ENCODE measurements at regions not wholly inside any gene's neighbourhood (a gene's known extent, or its start where the extent isn't known, plus 50 kb on each side); places are given as distances from the start of the nearest gene placed in this dataset.
"Not testable (repeated sequence)": the region's sequence is repeated elsewhere in the genome, so short reads cannot be mapped to it uniquely, and the experiment has no call there.

DNA sequence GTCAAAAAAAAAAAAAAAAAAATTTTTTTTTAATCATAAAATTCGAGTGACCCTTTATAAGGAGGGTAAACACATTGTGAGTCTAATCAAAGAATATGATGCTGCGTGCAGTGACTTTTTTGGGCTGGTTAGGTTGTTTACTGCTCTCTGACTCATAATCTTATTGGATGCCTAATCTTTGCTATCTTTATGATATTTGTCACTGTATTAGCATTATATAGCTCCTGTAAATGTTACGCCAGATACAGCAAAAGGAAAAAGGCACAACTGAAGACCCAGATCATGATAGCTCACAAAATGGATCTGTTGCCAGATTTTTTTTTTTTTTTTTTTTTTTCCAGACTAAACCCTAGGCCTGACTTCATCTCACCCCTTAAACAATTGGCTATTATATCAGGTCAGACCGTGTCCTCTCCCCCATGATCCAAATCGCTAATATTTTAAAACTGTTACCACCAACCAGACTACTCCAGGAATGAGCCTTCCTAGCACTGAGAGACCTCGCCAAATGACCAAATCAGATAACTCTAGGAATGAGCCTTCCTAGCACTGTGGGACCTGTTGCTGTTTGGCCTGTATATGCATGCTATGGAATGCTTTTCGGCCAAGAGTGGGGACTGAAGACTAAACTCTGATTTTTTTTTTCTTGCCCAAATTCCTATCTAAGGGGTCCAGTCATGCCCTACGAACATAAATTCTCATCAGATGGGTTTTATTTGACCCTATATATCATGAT is 131.7 kb upstream of the MYO10 start:
- H3K9ac ChIP-seq (ENCODE audit: low read depth, low read length): no peak overlapping the region
- no peak overlapping the region for H3K27ac ChIP-seq (ENCODE audit: low read depth, low read length)
- H3K4me3 ChIP-seq (ENCODE audit: low read depth, low read length): no peak overlapping the region
- H3K4me1 ChIP-seq (ENCODE audit: control insufficient read depth, insufficient read depth, low read length): no peaks in the 10 kb centered on the region
- no peaks in the 10 kb centered on the region for H3K9me3 ChIP-seq (ENCODE audit: control insufficient read depth, insufficient read depth, low read length)
- H3K27me3 ChIP-seq (ENCODE audit: control insufficient read depth, insufficient read depth, low read length): no peaks in the 10 kb centered on the region
- H3K36me3 ChIP-seq (ENCODE audit: control insufficient read depth, insufficient read depth, low read length): no peaks in the 10 kb centered on the region

DNA sequence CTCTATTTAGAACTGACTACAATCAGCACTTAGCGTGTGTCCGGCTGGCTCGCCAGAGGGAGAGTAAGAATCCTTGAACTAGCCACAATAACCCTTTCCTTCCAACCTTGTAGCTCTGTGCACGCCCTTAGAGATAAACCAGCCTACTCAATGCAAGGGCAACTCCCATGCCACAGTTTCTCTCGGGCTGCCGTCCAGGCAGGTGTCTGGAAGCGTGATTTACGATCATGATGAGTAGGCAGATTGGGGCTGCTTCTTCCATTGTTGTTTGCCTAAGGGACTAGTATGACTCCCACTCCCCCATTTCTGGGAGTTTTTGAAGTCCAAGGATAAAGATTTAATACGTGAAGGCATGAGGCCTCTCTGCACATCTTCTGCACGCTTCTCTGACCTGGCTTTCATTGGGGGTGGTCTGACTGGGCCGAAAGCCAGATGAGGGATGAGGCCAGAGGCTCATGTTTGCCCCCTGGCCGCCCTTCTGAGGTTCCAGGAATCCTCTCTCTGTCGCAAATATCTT is 134.0 kb upstream of the MYO10 start:
- H3K4me3 ChIP-seq (ENCODE audit: low read depth, low read length): no peak overlapping the region
- no peaks in the 10 kb centered on the region for H3K36me3 ChIP-seq (ENCODE audit: control insufficient read depth, insufficient read depth, low read length)
- H3K9me3 ChIP-seq (ENCODE audit: control insufficient read depth, insufficient read depth, low read length): no peaks in the 10 kb centered on the region
- no peak overlapping the region for H3K9ac ChIP-seq (ENCODE audit: low read depth, low read length)
- H3K27ac ChIP-seq (ENCODE audit: low read depth, low read length): no peak overlapping the region
- H3K4me1 ChIP-seq (ENCODE audit: control insufficient read depth, insufficient read depth, low read length): no peaks in the 10 kb centered on the region
- H3K27me3 ChIP-seq (ENCODE audit: control insufficient read depth, insufficient read depth, low read length): no peaks in the 10 kb centered on the region

DNA sequence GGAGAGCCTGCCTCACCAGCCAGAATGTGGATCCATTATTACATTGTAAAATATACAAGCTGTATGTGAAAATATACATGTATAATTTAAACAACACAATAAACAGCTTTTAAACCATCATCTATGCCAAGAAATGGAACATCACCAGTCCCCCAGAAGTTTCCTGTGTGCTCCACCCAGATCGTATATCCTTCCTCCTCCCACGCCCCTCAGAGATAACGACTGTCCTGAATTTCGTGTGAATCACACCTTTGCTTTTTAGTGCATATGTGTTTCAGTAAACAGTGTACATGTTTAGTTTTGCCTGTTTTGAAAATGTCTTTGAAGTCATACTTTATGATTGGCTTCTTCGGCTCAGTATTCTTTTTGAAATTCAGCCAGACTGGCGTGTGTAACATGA is 134.6 kb upstream of the MYO10 start:
- no peaks in the 10 kb centered on the region for H3K27me3 ChIP-seq (ENCODE audit: control insufficient read depth, insufficient read depth, low read length)
- H3K4me3 ChIP-seq (ENCODE audit: low read depth, low read length): no peak overlapping the region
- no peak overlapping the region for H3K27ac ChIP-seq (ENCODE audit: low read depth, low read length)
- H3K9me3 ChIP-seq (ENCODE audit: control insufficient read depth, insufficient read depth, low read length): no peaks in the 10 kb centered on the region
- no peaks in the 10 kb centered on the region for H3K36me3 ChIP-seq (ENCODE audit: control insufficient read depth, insufficient read depth, low read length)
- H3K9ac ChIP-seq (ENCODE audit: low read depth, low read length): no peak overlapping the region
- no peaks in the 10 kb centered on the region for H3K4me1 ChIP-seq (ENCODE audit: control insufficient read depth, insufficient read depth, low read length)

DNA sequence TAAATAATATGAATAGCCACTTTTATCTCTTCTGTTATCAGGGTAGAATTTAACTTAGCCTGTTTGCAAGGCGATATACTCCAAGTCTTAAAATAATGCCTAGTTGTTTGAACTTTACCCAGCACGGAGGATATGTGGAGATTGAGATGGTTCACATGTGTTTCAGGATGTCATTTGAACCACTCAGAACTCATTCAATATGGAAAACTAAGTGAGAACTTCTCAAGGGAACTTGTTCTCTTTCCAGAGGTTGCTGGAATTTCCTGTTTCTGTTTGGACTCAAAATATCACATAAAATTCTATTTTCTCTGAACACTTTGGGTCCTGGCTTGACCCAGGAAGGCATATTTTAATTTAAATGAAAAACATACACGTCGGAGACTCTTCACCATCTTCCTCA is 139.1 kb upstream of the MYO10 start:
- no peaks in the 10 kb centered on the region for H3K36me3 ChIP-seq (ENCODE audit: control insufficient read depth, insufficient read depth, low read length)
- H3K27me3 ChIP-seq (ENCODE audit: control insufficient read depth, insufficient read depth, low read length): no peaks in the 10 kb centered on the region
- no peak overlapping the region for H3K4me3 ChIP-seq (ENCODE audit: low read depth, low read length)
- H3K9me3 ChIP-seq (ENCODE audit: control insufficient read depth, insufficient read depth, low read length): no peaks in the 10 kb centered on the region
- no peaks in the 10 kb centered on the region for H3K4me1 ChIP-seq (ENCODE audit: control insufficient read depth, insufficient read depth, low read length)
- H3K27ac ChIP-seq (ENCODE audit: low read depth, low read length): no peak overlapping the region
- no peak overlapping the region for H3K9ac ChIP-seq (ENCODE audit: low read depth, low read length)

DNA sequence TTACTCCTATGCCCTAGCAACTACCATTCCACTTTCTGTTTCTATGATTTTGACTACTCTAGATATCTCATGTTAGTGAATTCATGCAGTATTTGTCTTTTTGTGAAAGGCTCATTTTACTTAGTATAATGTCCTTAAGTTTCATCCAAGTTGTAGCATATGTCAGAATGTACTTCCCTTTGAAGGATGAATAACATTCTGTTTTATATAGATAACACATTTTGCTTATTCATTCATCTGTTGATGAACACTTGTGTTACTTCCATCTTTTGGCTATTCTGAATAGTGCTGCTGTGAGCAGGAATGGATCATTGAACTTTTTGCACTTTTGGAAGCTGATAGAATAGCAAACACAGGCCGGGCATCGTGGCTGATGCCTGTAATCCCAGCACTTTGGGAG is 140.2 kb upstream of the MYO10 start:
- Histone ChIP-seq H3K4me1 (ENCODE audit: control insufficient read depth, insufficient read depth, low read length) (no peaks in the 10 kb centered on the region), H3K9ac (ENCODE audit: low read depth, low read length) (no peak overlapping the region), H3K4me3 (ENCODE audit: low read depth, low read length) (no peak overlapping the region), H3K27ac (ENCODE audit: low read depth, low read length) (no peak overlapping the region), H3K27me3 (ENCODE audit: control insufficient read depth, insufficient read depth, low read length) (no peaks in the 10 kb centered on the region), H3K9me3 (ENCODE audit: control insufficient read depth, insufficient read depth, low read length) (no peaks in the 10 kb centered on the region), H3K36me3 (ENCODE audit: control insufficient read depth, insufficient read depth, low read length) (no peaks in the 10 kb centered on the region)

DNA sequence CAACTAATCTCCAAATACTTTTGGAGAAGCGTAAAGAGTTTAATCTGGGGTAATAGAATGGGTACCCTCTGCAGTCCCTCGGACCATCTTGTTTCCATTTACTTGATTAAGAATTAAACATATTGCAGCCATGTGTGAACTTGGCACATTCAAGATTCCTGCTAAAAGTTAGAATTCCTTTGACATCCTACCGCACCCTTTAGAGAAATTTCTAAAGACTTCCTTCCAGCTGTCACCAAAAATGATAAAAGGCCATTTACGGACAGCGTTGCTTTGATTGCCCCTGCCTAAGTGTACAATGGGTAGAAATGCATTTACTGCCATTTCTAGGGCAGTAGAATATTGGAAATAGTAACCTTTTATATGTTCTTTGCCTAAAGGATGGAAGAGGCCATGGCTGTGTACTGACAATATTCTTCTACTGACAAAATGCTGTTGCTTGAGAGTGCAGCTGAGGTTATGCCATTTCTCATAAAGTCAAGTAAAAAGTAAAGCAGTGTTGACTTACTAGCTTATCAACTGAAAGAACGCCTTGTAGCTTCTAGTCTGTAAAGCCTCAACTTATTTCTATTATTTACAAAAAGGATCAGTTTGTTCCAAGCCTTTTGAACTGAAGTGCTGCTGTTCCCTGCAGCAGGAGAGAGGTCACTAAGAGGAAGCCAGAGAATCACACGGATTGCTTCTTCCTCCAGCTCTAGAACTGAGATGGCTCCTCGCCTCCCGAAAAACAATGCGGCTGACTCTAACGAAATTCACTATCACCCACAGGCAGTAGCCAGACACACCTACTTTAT is 139.8 kb upstream of the BASP1 start:
- H3K9ac ChIP-seq (ENCODE audit: low read depth, low read length): no peak overlapping the region

DNA sequence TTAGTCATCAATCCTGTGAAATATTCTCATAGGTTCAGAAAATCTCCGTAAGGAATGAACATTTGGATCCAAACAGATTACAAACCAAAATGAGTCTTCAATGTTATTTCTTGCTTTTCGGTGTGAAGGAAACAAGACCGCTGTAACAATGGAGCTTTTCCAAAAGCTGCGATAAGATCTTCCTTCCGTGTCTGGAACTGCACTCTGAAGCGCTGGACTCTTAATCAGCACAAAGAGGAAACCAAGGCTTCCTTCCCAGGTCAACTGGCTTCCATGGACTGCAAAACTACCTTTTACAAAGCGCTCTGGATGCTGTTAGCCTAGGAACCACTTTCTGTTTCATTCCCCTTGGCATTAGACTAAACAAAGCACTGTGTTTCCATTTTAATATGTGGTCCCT is 137.9 kb upstream of the BASP1 start:
- Histone ChIP-seq H3K4me1 (ENCODE audit: control insufficient read depth, insufficient read depth, low read length) (no peaks in the 10 kb centered on the region), H3K27ac (ENCODE audit: low read depth, low read length) (no peak overlapping the region), H3K9ac (ENCODE audit: low read depth, low read length) (no peak overlapping the region), H3K9me3 (ENCODE audit: control insufficient read depth, insufficient read depth, low read length) (no peaks in the 10 kb centered on the region), H3K4me3 (ENCODE audit: low read depth, low read length) (no peak overlapping the region), H3K27me3 (ENCODE audit: control insufficient read depth, insufficient read depth, low read length) (no peaks in the 10 kb centered on the region), H3K36me3 (ENCODE audit: control insufficient read depth, insufficient read depth, low read length) (no peaks in the 10 kb centered on the region)

More for the DNA sequence above, 139.8 kb upstream of the BASP1 start:
- no peak overlapping the region for H3K4me3 ChIP-seq (ENCODE audit: low read depth, low read length)
- no peak overlapping the region for H3K27ac ChIP-seq (ENCODE audit: low read depth, low read length)
- H3K9me3 ChIP-seq (ENCODE audit: control insufficient read depth, insufficient read depth, low read length): no peaks in the 10 kb centered on the region
- H3K27me3 ChIP-seq (ENCODE audit: control insufficient read depth, insufficient read depth, low read length): no peaks in the 10 kb centered on the region
- H3K4me1 ChIP-seq (ENCODE audit: control insufficient read depth, insufficient read depth, low read length): no peaks in the 10 kb centered on the region
- H3K36me3 ChIP-seq (ENCODE audit: control insufficient read depth, insufficient read depth, low read length): no peaks in the 10 kb centered on the region

DNA sequence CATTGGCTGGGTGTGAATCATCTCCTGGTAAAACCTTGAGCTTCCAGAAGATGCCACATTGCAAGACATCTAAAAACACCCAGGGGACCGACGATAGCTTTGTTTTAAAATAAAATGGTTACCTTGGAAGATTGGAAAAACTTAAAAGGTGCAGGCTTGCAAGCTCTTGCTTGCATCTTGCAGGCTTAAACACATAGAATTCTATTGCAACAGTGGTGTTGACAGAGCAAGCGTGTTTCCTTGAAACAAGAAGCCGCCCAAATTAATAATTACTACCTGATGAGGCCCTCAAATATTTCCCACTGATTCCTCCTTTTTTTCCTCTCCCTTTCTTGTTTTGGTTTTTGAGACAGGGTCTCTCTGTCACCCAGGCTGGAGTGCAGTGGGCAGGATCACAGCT is 137.1 kb upstream of the BASP1 start:
- Histone ChIP-seq H3K4me3 (ENCODE audit: low read depth, low read length) (no peak overlapping the region), H3K9ac (ENCODE audit: low read depth, low read length) (no peak overlapping the region), H3K9me3 (ENCODE audit: control insufficient read depth, insufficient read depth, low read length) (no peaks in the 10 kb centered on the region), H3K27ac (ENCODE audit: low read depth, low read length) (no peak overlapping the region), H3K27me3 (ENCODE audit: control insufficient read depth, insufficient read depth, low read length) (no peaks in the 10 kb centered on the region), H3K36me3 (ENCODE audit: control insufficient read depth, insufficient read depth, low read length) (no peaks in the 10 kb centered on the region), H3K4me1 (ENCODE audit: control insufficient read depth, insufficient read depth, low read length) (no peaks in the 10 kb centered on the region)

DNA sequence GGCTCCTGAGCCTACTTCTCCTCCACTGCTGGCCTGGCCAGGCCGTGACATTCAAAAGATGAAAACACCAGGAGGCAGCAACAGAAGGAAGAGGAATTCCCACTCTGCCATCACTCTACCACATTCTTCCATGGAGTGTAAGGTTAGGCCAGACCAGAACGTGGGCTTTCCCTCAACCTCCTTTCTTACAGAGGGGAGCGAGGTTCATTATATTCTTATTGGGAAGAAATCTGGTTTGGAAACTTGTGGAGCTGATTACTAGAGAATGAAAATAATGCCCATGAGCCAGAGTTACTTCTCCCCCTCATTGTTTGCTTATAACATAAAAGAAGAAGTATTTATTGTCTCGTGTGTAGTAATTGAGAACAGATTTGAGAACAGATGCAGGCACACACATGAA is 136.3 kb upstream of the BASP1 start:
- no peak overlapping the region for H3K4me3 ChIP-seq (ENCODE audit: low read depth, low read length)
- no peaks in the 10 kb centered on the region for H3K27me3 ChIP-seq (ENCODE audit: control insufficient read depth, insufficient read depth, low read length)
- H3K27ac ChIP-seq (ENCODE audit: low read depth, low read length): no peak overlapping the region
- no peaks in the 10 kb centered on the region for H3K4me1 ChIP-seq (ENCODE audit: control insufficient read depth, insufficient read depth, low read length)
- H3K36me3 ChIP-seq (ENCODE audit: control insufficient read depth, insufficient read depth, low read length): no peaks in the 10 kb centered on the region
- no peaks in the 10 kb centered on the region for H3K9me3 ChIP-seq (ENCODE audit: control insufficient read depth, insufficient read depth, low read length)
- H3K9ac ChIP-seq (ENCODE audit: low read depth, low read length): no peak overlapping the region

DNA sequence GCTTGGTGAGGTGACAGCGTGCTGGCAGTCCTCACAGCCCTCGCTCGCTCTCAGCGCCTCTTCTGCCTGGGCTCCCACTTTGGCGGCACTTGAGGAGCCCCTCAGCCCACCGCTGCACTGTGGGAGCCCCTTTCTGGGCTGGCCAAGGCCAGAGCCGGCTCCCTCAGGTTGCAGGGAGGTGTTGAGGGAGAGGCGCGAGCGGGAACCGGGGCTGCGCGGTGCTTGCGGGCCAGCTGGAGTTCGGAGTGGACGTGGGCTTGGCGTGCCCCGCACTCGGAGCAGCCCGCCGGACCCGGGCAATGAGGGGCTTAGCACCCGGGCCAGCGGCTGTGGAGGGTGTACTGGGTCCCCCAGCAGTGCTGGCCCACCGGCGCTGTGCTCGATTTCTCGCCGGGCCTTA is 134.2 kb upstream of the BASP1 start:
- H3K27me3 ChIP-seq (ENCODE audit: control insufficient read depth, insufficient read depth, low read length); H3K4me1 ChIP-seq (ENCODE audit: control insufficient read depth, insufficient read depth, low read length); H3K4me3 ChIP-seq (ENCODE audit: low read depth, low read length); H3K27ac ChIP-seq (ENCODE audit: low read depth, low read length); H3K9me3 ChIP-seq (ENCODE audit: control insufficient read depth, insufficient read depth, low read length); H3K9ac ChIP-seq (ENCODE audit: low read depth, low read length); H3K36me3 ChIP-seq (ENCODE audit: control insufficient read depth, insufficient read depth, low read length): not testable (repeated sequence)

DNA sequence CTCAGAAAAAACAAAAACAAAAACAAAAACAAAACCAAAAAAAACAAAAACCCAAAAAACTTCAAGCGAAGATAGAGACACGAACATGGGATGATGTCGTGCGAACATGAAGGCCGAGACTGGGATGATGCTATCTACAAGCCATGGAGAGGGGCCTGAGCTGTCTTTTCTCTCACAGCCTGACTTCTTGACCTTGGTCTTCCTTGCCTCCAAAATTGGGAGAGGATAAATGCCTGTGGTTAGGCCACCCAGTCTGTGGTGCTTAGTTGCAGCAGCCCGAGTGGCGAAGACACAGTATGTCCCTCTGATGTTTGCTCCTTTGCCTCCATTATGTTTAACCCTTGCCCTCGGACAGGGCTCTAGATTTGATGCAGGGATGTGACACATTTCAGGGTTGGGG is 130.4 kb upstream of the BASP1 start:
- Histone ChIP-seq H3K9me3 (ENCODE audit: control insufficient read depth, insufficient read depth, low read length) (no peaks in the 10 kb centered on the region), H3K9ac (ENCODE audit: low read depth, low read length) (no peak overlapping the region), H3K27me3 (ENCODE audit: control insufficient read depth, insufficient read depth, low read length) (no peaks in the 10 kb centered on the region), H3K4me3 (ENCODE audit: low read depth, low read length) (no peak overlapping the region), H3K36me3 (ENCODE audit: control insufficient read depth, insufficient read depth, low read length) (no peaks in the 10 kb centered on the region), H3K27ac (ENCODE audit: low read depth, low read length) (no peak overlapping the region), H3K4me1 (ENCODE audit: control insufficient read depth, insufficient read depth, low read length) (no peaks in the 10 kb centered on the region)

Data from HUES48 (cell line).